Nephron (organoid): ENCODE measurements at regions not wholly inside any gene's neighbourhood (a gene's known extent, or its start where the extent isn't known, plus 50 kb on each side); places are given as distances from the start of the nearest gene placed in this dataset.
"Not testable (repeated sequence)": the region's sequence is repeated elsewhere in the genome, so short reads cannot be mapped to it uniquely, and the experiment has no call there.

Source experiments
- H3K27ac Mint-ChIP-seq, 3 experiments: 2 replicates each; pipeline ENCODE4 v1.8.0; 2020; ENCODE audit warnings: mixed read lengths in 3 of 3, mild to moderate bottlenecking in 2 of 3, moderate library complexity in 1 of 3
- H3K27me3 Mint-ChIP-seq: 2 replicates; pipeline ENCODE4 v1.8.0; 2021; ENCODE audit warnings: low read depth, mild to moderate bottlenecking, moderate library complexity, mixed read lengths
- H3K36me3 Mint-ChIP-seq: 2 replicates; pipeline ENCODE4 v1.8.0; 2020; ENCODE audit warnings: low read depth, mixed read lengths
- H3K4me1 Mint-ChIP-seq: 2 replicates; pipeline ENCODE4 v1.8.0; 2020; ENCODE audit warnings: mixed read lengths
- H3K4me3 Mint-ChIP-seq, 3 experiments: 2 replicates each; pipeline ENCODE4 v1.8.0; 2020; ENCODE audit warnings: mild to moderate bottlenecking in 3 of 3, mixed read lengths in 3 of 3, moderate library complexity in 2 of 3
- H3K9me3 Mint-ChIP-seq: 2 replicates; pipeline ENCODE4 v1.8.0; 2020; ENCODE audit warnings: mixed read lengths
- CTCF ChIP-seq, 3 experiments: fragments of 200-600 bp; sonication (generic); IDR thresholded peaks; one replicate each; pipeline ENCODE4 v1.5.0; 2021; ENCODE audit warnings: antibody characterized with exemption in 3 of 3; ENCODE audit not compliant: unreplicated experiment in 3 of 3

GRCh38 chr5:44695259-44695658 is 113.5 kb upstream of the MRPS30 start:
- Mint-ChIP-seq H3K27ac (no peak overlapping the region), H3K4me3 (no peak overlapping the region), H3K4me1 (no peaks in the 10 kb centered on the region), H3K9me3 (peaks cover 3% of the 10 kb centered on the region), H3K27me3 (no peaks in the 10 kb centered on the region), H3K36me3 (no peaks in the 10 kb centered on the region)
- TF ChIP-seq CTCF (IDR thresholded peaks at IDR 0.05; ENCODE audit: unreplicated experiment in 3 of 3) = no peak

- H3K36me3 Mint-ChIP-seq = no peaks in the 10 kb centered on the region
- H3K27ac Mint-ChIP-seq = peak overlapping the region in 1 of 3 experiments; percentile 29
- no peaks in the 10 kb centered on the region for H3K27me3 Mint-ChIP-seq
- H3K4me1 Mint-ChIP-seq = peaks cover 9% of the 10 kb centered on the region
- H3K4me3 Mint-ChIP-seq = no peak overlapping the region
- no peak for TF ChIP-seq CTCF (IDR thresholded peaks at IDR 0.05; ENCODE audit: unreplicated experiment in 3 of 3)
- peaks cover 3% of the 10 kb centered on the region for H3K9me3 Mint-ChIP-seq
Measured at GRCh38 chr5:44691802-44692201, 116.9 kb upstream of the MRPS30 start.

- no peak for TF ChIP-seq CTCF (IDR thresholded peaks at IDR 0.05; ENCODE audit: unreplicated experiment in 3 of 3)
- no peak overlapping the region for H3K4me3 Mint-ChIP-seq
- peaks cover 2% of the 10 kb centered on the region for H3K9me3 Mint-ChIP-seq
- no peaks in the 10 kb centered on the region for H3K36me3 Mint-ChIP-seq
- no peak overlapping the region for H3K27ac Mint-ChIP-seq
- H3K4me1 Mint-ChIP-seq = peaks cover 2% of the 10 kb centered on the region
- peaks cover 3% of the 10 kb centered on the region for H3K27me3 Mint-ChIP-seq
Measured at GRCh38 chr5:44681906-44682305, 126.8 kb upstream of the MRPS30 start.

- H3K9me3 Mint-ChIP-seq = peaks cover 2% of the 10 kb centered on the region
- no peaks in the 10 kb centered on the region for H3K4me1 Mint-ChIP-seq
- H3K27me3 Mint-ChIP-seq = peaks cover 3% of the 10 kb centered on the region
- no peak overlapping the region for H3K4me3 Mint-ChIP-seq
- no peaks in the 10 kb centered on the region for H3K36me3 Mint-ChIP-seq
- H3K27ac Mint-ChIP-seq = no peak overlapping the region
- no peak for TF ChIP-seq CTCF (IDR thresholded peaks at IDR 0.05; ENCODE audit: unreplicated experiment in 3 of 3)
Measured at GRCh38 chr5:44679214-44679613, 129.5 kb upstream of the MRPS30 start.

GRCh38 chr5:44675296-44675695 is 133.5 kb upstream of the MRPS30 start:
- Mint-ChIP-seq H3K9me3 (peaks cover 13% of the 10 kb centered on the region), H3K27ac (no peak overlapping the region), H3K4me3 (no peak overlapping the region), H3K36me3 (no peaks in the 10 kb centered on the region), H3K27me3 (peaks cover 3% of the 10 kb centered on the region), H3K4me1 (no peaks in the 10 kb centered on the region)
- no peak for TF ChIP-seq CTCF (IDR thresholded peaks at IDR 0.05; ENCODE audit: unreplicated experiment in 3 of 3)

GRCh38 chr5:44674461-44674860 is 134.3 kb upstream of the MRPS30 start:
- Mint-ChIP-seq H3K4me1 (no peaks in the 10 kb centered on the region), H3K4me3 (no peak overlapping the region), H3K27ac (no peak overlapping the region), H3K27me3 (peaks cover 3% of the 10 kb centered on the region), H3K36me3 (no peaks in the 10 kb centered on the region), H3K9me3 (peaks cover 18% of the 10 kb centered on the region)
- no peak for TF ChIP-seq CTCF (IDR thresholded peaks at IDR 0.05; ENCODE audit: unreplicated experiment in 3 of 3)

- not testable (repeated sequence) for H3K4me3 Mint-ChIP-seq, H3K36me3 Mint-ChIP-seq, H3K27me3 Mint-ChIP-seq, H3K27ac Mint-ChIP-seq, H3K4me1 Mint-ChIP-seq
- peaks cover 25% of the 10 kb centered on the region for H3K9me3 Mint-ChIP-seq
Measured at GRCh38 chr5:44668471-44668870, 140.3 kb upstream of the MRPS30 start.
